GM19438 (cell line): ENCODE measurements at regions not wholly inside any gene's neighbourhood (a gene's known extent, or its start where the extent isn't known, plus 50 kb on each side); places are given as distances from the start of the nearest gene placed in this dataset.
"Not testable (repeated sequence)": the region's sequence is repeated elsewhere in the genome, so short reads cannot be mapped to it uniquely, and the experiment has no call there.

Experiments used
- ATAC-seq: cut with Tn5 transposase; IDR thresholded peaks from one replicate; pipeline ENCODE4 v1.9.1; 2021; ENCODE audit warnings: low read depth; ENCODE audit not compliant: unreplicated experiment

GRCh38 chr1:218494449-218494852 lies 149.3 kb downstream of the TGFB2 start:
- ATAC-seq = no peak

GRCh38 chr1:218495931-218496330 lies 150.8 kb downstream of the TGFB2 start:
- ATAC-seq = no peak

GRCh38 chr1:218496561-218496960 lies 151.4 kb downstream of the TGFB2 start:
- ATAC-seq = no peak

GRCh38 chr1:218498056-218498938 lies 153.2 kb downstream of the TGFB2 start:
- ATAC-seq = no peak

GRCh38 chr1:218499011-218499691 lies 154.0 kb downstream of the TGFB2 start:
- no peak for ATAC-seq

- ATAC-seq = no peak
These were observed 154.8 kb downstream of the TGFB2 start for GRCh38 chr1:218499911-218500310.

- ATAC-seq = no peak
These were observed 156.0 kb downstream of the TGFB2 start for GRCh38 chr1:218501161-218501560.

GRCh38 chr1:218502383-218502782 lies 157.2 kb downstream of the TGFB2 start:
- ATAC-seq = no peak

GRCh38 chr1:218503102-218503501 lies 158.0 kb downstream of the TGFB2 start:
- ATAC-seq = no peak

GRCh38 chr1:218507355-218508002 lies 162.3 kb downstream of the TGFB2 start:
- ATAC-seq = no peak

GRCh38 chr1:218510153-218510772 lies 165.1 kb downstream of the TGFB2 start:
- ATAC-seq = no peak

- no peak for ATAC-seq
These were observed 168.2 kb downstream of the TGFB2 start for GRCh38 chr1:218513328-218513727.

GRCh38 chr1:218514689-218515088 lies 169.6 kb downstream of the TGFB2 start:
- no peak for ATAC-seq

- ATAC-seq = no peak
These were observed 171.4 kb downstream of the TGFB2 start for GRCh38 chr1:218516526-218516925.

GRCh38 chr1:218517459-218517858 lies 172.3 kb downstream of the TGFB2 start:
- ATAC-seq = no peak

- no peak for ATAC-seq
These were observed 173.1 kb downstream of the TGFB2 start for GRCh38 chr1:218518216-218518740.

- not testable (repeated sequence) for ATAC-seq
These were observed 175.5 kb downstream of the TGFB2 start for GRCh38 chr1:218520646-218521045.

GRCh38 chr1:218521414-218522169 lies 176.5 kb downstream of the TGFB2 start:
- ATAC-seq = peak; percentile 85

- ATAC-seq = no peak
These were observed 179.4 kb downstream of the TGFB2 start for GRCh38 chr1:218524526-218524925.

- ATAC-seq = no peak
These were observed 179.9 kb downstream of the TGFB2 start for GRCh38 chr1:218525031-218525430.
